Thyroid gland (tissue), 4 donors: ENCODE measurements at regions not wholly inside any gene's neighbourhood (a gene's known extent, or its start where the extent isn't known, plus 50 kb on each side); places are given as distances from the start of the nearest gene placed in this dataset.

Source experiments
- CTCF ChIP-seq, 6 experiments: fragments of 200-600 bp in 3 of 6; fragments of 450-650 bp in 3 of 6; sonication (generic) in 3 of 6; IDR thresholded peaks; one replicate each; pipeline ENCODE4 v1.5.1; 2016 to 2019; ENCODE audit warnings: antibody characterized with exemption in 6 of 6, mild to moderate bottlenecking in 2 of 6, inconsistent platforms in 1 of 6, moderate library complexity in 1 of 6
- POLR2A ChIP-seq, 2 donors: fragments of 450-650 bp; IDR thresholded peaks; one replicate each; pipeline ENCODE4 v1.6.1; 2017; ENCODE audit warnings: antibody characterized with exemption in 2 of 2, mild to moderate bottlenecking in 2 of 2, moderate library complexity in 1 of 2

- TF ChIP-seq CTCF (IDR thresholded peaks at IDR 0.05) (no peak), POLR2A (IDR thresholded peaks at IDR 0.05) (no peak)
These were observed 138.9 kb downstream of the LARP7 start for GRCh38 chr4:112775801-112776200.
